NCI-H2227 treated with DMSO at 0.1 percent for 48 hours (cell line): ENCODE measurements at regions not wholly inside any gene's neighbourhood (a gene's known extent, or its start where the extent isn't known, plus 50 kb on each side); places are given as distances from the start of the nearest gene placed in this dataset.
"Not testable (repeated sequence)": the region's sequence is repeated elsewhere in the genome, so short reads cannot be mapped to it uniquely, and the experiment has no call there.

ENCODE experiments used
- DNase-seq: peaks from one replicate; lab custom pipeline; 2025; lab: John Stamatoyannopoulos, UW

GRCh38 chr1:60732977-60733401 is 349.4 kb upstream of the NFIA start:
- DNase-seq: no peak

- no peak for DNase-seq
These were observed 351.0 kb upstream of the NFIA start for GRCh38 chr1:60731321-60731720.

GRCh38 chr1:60727552-60727951 is 354.8 kb upstream of the NFIA start:
- DNase-seq: no peak

GRCh38 chr1:60716472-60716871 is 365.9 kb upstream of the NFIA start:
- no peak for DNase-seq

- no peak for DNase-seq
These were observed 366.4 kb upstream of the NFIA start for GRCh38 chr1:60715970-60716369.

GRCh38 chr1:60709426-60709825 is 372.9 kb upstream of the NFIA start:
- no peak for DNase-seq

GRCh38 chr1:60705026-60705425 is 377.3 kb upstream of the NFIA start:
- DNase-seq: no peak

GRCh38 chr1:60703155-60703554 is 379.2 kb upstream of the NFIA start:
- DNase-seq: no peak

- no peak for DNase-seq
These were observed 383.0 kb upstream of the NFIA start for GRCh38 chr1:60699325-60699724.

GRCh38 chr1:60697204-60697994 is 385.0 kb upstream of the NFIA start:
- no peak for DNase-seq

GRCh38 chr1:60696512-60696911 is 385.8 kb upstream of the NFIA start:
- no peak for DNase-seq

- no peak for DNase-seq
These were observed 386.6 kb upstream of the NFIA start for GRCh38 chr1:60695716-60696171.

- DNase-seq: no peak
These were observed 387.4 kb upstream of the NFIA start for GRCh38 chr1:60694980-60695379.

- DNase-seq: no peak
These were observed 390.3 kb upstream of the NFIA start for GRCh38 chr1:60692031-60692430.

GRCh38 chr1:60688221-60688620 is 394.1 kb upstream of the NFIA start:
- not testable (repeated sequence) for DNase-seq

- DNase-seq: no peak
These were observed 401.1 kb upstream of the NFIA start for GRCh38 chr1:60681095-60681860.

- DNase-seq: no peak
These were observed 402.6 kb upstream of the NFIA start for GRCh38 chr1:60679524-60680375.

GRCh38 chr1:60678802-60679201 is 403.6 kb upstream of the NFIA start:
- DNase-seq: no peak

- no peak for DNase-seq
These were observed 404.0 kb upstream of the NFIA start for GRCh38 chr1:60678391-60678790.

- no peak for DNase-seq
These were observed 409.9 kb upstream of the NFIA start for GRCh38 chr1:60672449-60672848.

GRCh38 chr1:60670302-60670701 is 412.1 kb upstream of the NFIA start:
- DNase-seq: no peak

- DNase-seq: no peak
These were observed 413.8 kb upstream of the NFIA start for GRCh38 chr1:60668585-60668984.
